H1 (cell line): ENCODE measurements at regions not wholly inside any gene's neighbourhood (a gene's known extent, or its start where the extent isn't known, plus 50 kb on each side); places are given as distances from the start of the nearest gene placed in this dataset.

ENCODE experiments used
- ASH2L ChIP-seq: fragments of 200-600, 300-600 bp; sonication (generic); IDR thresholded peaks from one replicate; pipeline ENCODE4 v1.7.1; 2017; ENCODE audit warnings: low read length
- BRCA1 ChIP-seq: IDR thresholded peaks from 2 replicates; pipeline ENCODE4 v1.6.1; 2012; ENCODE audit warnings: low read depth, low read length, improper control_type of control experiment
- CBX8 ChIP-seq: fragments of 300-800, 300-1000 bp; sonication (generic); IDR thresholded peaks from 2 replicates; pipeline ENCODE4 v1.7.1; 2016; ENCODE audit warnings: low read depth, low read length, borderline replicate concordance
- CHD1 ChIP-seq: IDR thresholded peaks from 2 replicates; pipeline ENCODE4 v1.6.1; 2012; ENCODE audit warnings: low read depth, low read length, improper control_type of control experiment
- CHD2 ChIP-seq: IDR thresholded peaks from 2 replicates; pipeline ENCODE4 v1.6.1; 2012; ENCODE audit warnings: low read length, improper control_type of control experiment
- GABPA ChIP-seq: IDR thresholded peaks from 2 replicates; pipeline ENCODE4 v1.6.1; 2011; ENCODE audit warnings: mild to moderate bottlenecking, low read length, moderate library complexity, borderline replicate concordance; ENCODE audit not compliant: insufficient read depth
- JUN ChIP-seq: IDR thresholded peaks from 2 replicates; pipeline ENCODE4 v1.6.1; 2011; ENCODE audit warnings: low read depth, mild to moderate bottlenecking, improper control_type of control experiment, low read length
- KDM5A ChIP-seq: fragments of 200-600 bp; IDR thresholded peaks from 2 replicates; pipeline ENCODE4 v1.7.1; 2012; ENCODE audit warnings: mild to moderate bottlenecking, low read length, inconsistent platforms, mixed read lengths
- POLR2AphosphoS5 ChIP-seq: IDR thresholded peaks from 2 replicates; pipeline ENCODE4 v1.6.1; 2011; ENCODE audit warnings: low read depth, low read length
- RAD21 ChIP-seq, 2 experiments: IDR thresholded peaks in 1 of 2; conservative IDR thresholded peaks in 1 of 2; 2 replicates each; pipeline ENCODE4 v1.6.1; 2011; ENCODE audit warnings: low read depth in 2 of 2, low read length in 2 of 2, improper control_type of control experiment in 1 of 2, inconsistent platforms in 1 of 2, mild to moderate bottlenecking in 1 of 2, moderate library complexity in 1 of 2
- RBBP5 ChIP-seq: IDR thresholded peaks from 2 replicates; pipeline ENCODE4 v1.7.1; 2012; ENCODE audit warnings: low read depth, mild to moderate bottlenecking, inconsistent platforms, low read length, moderate library complexity, borderline replicate concordance
- RFX5 ChIP-seq: IDR thresholded peaks from 2 replicates; pipeline ENCODE4 v1.6.1; 2011; ENCODE audit warnings: low read depth, low read length, improper control_type of control experiment, borderline replicate concordance
- RXRA ChIP-seq: IDR thresholded peaks from 2 replicates; pipeline ENCODE4 v1.6.1; 2011; ENCODE audit warnings: low read depth, mild to moderate bottlenecking, low read length, moderate library complexity; ENCODE audit not compliant: insufficient read depth
- SIX5 ChIP-seq: IDR thresholded peaks from 2 replicates; pipeline ENCODE4 v1.6.1; 2011; ENCODE audit warnings: mild to moderate bottlenecking, low read depth, low read length
- SP1 ChIP-seq: IDR thresholded peaks from 2 replicates; pipeline ENCODE4 v1.6.1; 2011; ENCODE audit warnings: low read depth, low read length
- TEAD4 ChIP-seq: IDR thresholded peaks from 2 replicates; pipeline ENCODE4 v1.6.1; 2012; ENCODE audit warnings: low read depth, low read length, inconsistent platforms, mixed read lengths
- YY1 ChIP-seq: IDR thresholded peaks from 2 replicates; pipeline ENCODE4 v1.6.1; 2011; ENCODE audit warnings: low read depth, mild to moderate bottlenecking, low read length
- TF ChIP-seq, protein P1 (sequence below), 3 experiments: IDR thresholded peaks; 1 replicate in 2 of 3; 2 replicates in 1 of 3; pipeline versions ENCODE4 v1.5.1 to v1.6.1; 2011; ENCODE audit warnings: low read length in 3 of 3, mild to moderate bottlenecking in 3 of 3, inconsistent platforms in 2 of 3, low read depth in 1 of 3, moderate library complexity in 1 of 3; ENCODE audit not compliant: insufficient read depth in 1 of 3; ENCODE audit errors: control extremely low read depth in 1 of 3
- TF ChIP-seq, protein P2 (sequence below): IDR thresholded peaks from 2 replicates; pipeline ENCODE4 v1.6.1; 2012; ENCODE audit warnings: low read length, inconsistent platforms
- TF ChIP-seq, protein P3 (sequence below): IDR thresholded peaks from 2 replicates; pipeline ENCODE4 v1.6.1; 2011; ENCODE audit warnings: low read depth, mild to moderate bottlenecking, low read length; ENCODE audit not compliant: insufficient read depth

DNA sequence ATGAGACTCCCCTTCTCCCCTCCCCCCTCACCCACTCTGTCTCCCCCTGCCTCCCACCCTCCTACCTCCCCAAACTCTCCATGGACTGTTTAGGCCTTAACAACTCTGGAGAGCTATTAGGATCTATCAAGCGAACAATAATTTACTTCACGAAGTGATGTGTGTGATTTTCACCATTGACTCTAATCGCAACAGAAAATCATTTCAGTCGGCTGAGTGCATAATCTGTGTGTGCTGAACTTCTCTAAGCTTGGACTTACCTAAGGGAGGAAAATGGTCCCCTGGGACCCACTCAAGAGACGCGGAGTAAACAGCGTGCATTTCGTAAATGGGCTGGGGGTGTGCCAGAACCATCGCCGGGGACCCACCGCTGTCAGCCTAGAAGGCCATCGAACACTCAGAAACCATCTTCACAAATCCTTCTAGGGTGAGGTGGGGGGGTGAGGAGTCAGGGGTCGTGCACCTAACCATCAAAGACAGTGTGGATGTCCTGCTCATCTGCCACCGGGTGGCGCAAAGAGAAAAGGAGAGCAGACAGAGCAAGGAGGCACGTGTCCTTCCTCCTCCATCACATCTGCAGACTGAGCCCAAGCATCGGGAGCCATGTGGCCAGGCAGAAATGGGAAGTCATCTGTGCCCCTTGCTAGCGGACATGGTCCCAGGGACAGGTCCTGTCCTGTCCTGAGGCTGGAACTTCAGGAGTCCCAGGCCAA lies 62.1 kb upstream of the NUP50 start (continued):
- TF ChIP-seq, protein P1, sequence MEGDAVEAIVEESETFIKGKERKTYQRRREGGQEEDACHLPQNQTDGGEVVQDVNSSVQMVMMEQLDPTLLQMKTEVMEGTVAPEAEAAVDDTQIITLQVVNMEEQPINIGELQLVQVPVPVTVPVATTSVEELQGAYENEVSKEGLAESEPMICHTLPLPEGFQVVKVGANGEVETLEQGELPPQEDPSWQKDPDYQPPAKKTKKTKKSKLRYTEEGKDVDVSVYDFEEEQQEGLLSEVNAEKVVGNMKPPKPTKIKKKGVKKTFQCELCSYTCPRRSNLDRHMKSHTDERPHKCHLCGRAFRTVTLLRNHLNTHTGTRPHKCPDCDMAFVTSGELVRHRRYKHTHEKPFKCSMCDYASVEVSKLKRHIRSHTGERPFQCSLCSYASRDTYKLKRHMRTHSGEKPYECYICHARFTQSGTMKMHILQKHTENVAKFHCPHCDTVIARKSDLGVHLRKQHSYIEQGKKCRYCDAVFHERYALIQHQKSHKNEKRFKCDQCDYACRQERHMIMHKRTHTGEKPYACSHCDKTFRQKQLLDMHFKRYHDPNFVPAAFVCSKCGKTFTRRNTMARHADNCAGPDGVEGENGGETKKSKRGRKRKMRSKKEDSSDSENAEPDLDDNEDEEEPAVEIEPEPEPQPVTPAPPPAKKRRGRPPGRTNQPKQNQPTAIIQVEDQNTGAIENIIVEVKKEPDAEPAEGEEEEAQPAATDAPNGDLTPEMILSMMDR (IDR thresholded peaks at IDR 0.05; ENCODE audit: control extremely low read depth in 1 of 3, insufficient read depth in 1 of 3, low read depth in 1 of 3, low read length in 3 of 3), result peak; percentile 56 to 82 (median 77)
- TF ChIP-seq, protein P2, sequence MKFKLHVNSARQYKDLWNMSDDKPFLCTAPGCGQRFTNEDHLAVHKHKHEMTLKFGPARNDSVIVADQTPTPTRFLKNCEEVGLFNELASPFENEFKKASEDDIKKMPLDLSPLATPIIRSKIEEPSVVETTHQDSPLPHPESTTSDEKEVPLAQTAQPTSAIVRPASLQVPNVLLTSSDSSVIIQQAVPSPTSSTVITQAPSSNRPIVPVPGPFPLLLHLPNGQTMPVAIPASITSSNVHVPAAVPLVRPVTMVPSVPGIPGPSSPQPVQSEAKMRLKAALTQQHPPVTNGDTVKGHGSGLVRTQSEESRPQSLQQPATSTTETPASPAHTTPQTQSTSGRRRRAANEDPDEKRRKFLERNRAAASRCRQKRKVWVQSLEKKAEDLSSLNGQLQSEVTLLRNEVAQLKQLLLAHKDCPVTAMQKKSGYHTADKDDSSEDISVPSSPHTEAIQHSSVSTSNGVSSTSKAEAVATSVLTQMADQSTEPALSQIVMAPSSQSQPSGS, result no peak
- TF ChIP-seq SP1 (no peak), YY1 (peak; percentile 47; the same call in 1 of the 2 replicates), KDM5A (no peak), RXRA (no peak), GABPA (no peak), RBBP5 (no peak), RFX5 (no peak), BRCA1 (no peak), TEAD4 (no peak), CBX8 (no peak), POLR2AphosphoS5 (no peak), RAD21 (IDR thresholded peaks at IDR 0.05 in 1 of 2, conservative IDR thresholded peaks at IDR 0.05 in 1 of 2; ENCODE audit: low read depth in 2 of 2, low read length in 2 of 2) (peak; percentile 81 to 82), SIX5 (no peak), CHD2 (no peak), CHD1 (no peak), ASH2L (no peak), JUN (no peak)
- TF ChIP-seq, protein P3, sequence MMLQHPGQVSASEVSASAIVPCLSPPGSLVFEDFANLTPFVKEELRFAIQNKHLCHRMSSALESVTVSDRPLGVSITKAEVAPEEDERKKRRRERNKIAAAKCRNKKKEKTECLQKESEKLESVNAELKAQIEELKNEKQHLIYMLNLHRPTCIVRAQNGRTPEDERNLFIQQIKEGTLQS, result peak; percentile 46; the same call in 1 of the 2 replicates
